ENCODE measurements at regions not wholly inside any gene's neighbourhood (a gene's known extent, or its start where the extent isn't known, plus 50 kb on each side); places are given as distances from the start of the nearest gene placed in this dataset.

DNA sequence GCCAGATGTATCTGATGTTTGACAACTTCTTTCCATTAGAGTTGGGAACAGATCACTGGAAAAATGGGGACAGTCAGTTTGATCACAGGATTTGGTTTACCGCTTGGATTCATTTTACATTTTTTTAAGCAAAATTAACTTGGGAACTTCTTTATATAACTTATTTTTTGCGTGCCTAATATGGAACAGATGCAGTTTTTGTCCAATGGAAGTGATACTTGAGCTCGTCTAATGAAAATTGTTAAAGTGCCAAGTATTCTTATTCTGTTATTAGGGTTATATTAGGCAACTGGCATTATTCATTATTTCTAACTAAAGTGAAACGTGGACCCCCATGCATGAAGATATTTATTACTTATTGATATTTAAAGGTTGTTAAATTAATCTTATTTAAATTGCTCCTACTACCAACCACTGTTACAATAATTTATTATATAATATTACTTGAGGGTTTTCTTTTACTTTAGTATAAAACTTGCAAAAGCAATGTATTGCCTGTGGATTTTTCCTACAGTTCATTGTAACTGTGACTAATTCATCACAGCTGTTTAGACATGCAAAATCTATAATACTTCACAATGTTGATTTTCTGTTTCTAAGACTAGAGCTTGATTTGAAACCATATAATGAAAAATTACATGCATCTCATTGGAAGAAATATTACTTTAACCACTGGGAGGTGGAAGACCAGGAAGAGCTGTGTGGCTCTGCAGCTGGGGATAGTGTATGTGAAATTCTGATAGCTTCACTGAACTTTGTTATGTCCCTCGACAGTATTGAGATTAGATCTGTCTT lies 787.3 kb upstream of the WWC1 start (continued):
- TF ChIP-seq CEBPZ (IDR thresholded peaks at IDR 0.05; ENCODE audit: low read length) (no peak), ZKSCAN5 (CRISPR knock-in tag; IDR thresholded peaks at IDR 0.05) (no peak), MBD4 (IDR thresholded peaks at IDR 0.05; ENCODE audit: borderline replicate concordance, low read length) (no peak), GATAD2A (CRISPR knock-in tag; IDR thresholded peaks at IDR 0.05) (no peak)

- TF ChIP-seq JDP2 (CRISPR knock-in tag; IDR thresholded peaks at IDR 0.05; ENCODE audit: borderline replicate concordance) = no peak
- no peak for TF ChIP-seq ZNF720 (CRISPR knock-in tag; IDR thresholded peaks at IDR 0.05)
- no peak for TF ChIP-seq ZNF605 (CRISPR knock-in tag; IDR thresholded peaks at IDR 0.05)
- no peak for TF ChIP-seq ZNF264 (CRISPR knock-in tag; IDR thresholded peaks at IDR 0.05)
- no peak for TF ChIP-seq XRCC5 (optimal IDR thresholded peaks at IDR 0.05; ENCODE audit: low read length)
- TF ChIP-seq CREM (IDR thresholded peaks at IDR 0.05) = no peak
- no peak for TF ChIP-seq CREM (CRISPR knock-in tag; IDR thresholded peaks at IDR 0.05)
Measured at GRCh38 chr5:167507463-167508233, 783.8 kb upstream of the WWC1 start.

More at GRCh38 chr5:167507463-167508233, 783.8 kb upstream of the WWC1 start:
- no peak overlapping the region for H3K4me2 ChIP-seq (ENCODE audit: low read depth, low read length)
- intact Hi-C loops (cut with micrococcal nuclease; ENCODE audit: unreplicated experiment) = no loop called here
- DNase-seq (ENCODE audit: low spot score) (no peak), ATAC-seq (no peak), FAIRE-seq (no peak)
- H3K4me3 ChIP-seq (replicated peaks in 1 of 3; ENCODE audit: insufficient read depth in 1 of 3, low read depth in 2 of 3, low read length in 3 of 3) = no peak overlapping the region
- BruUV-seq (replicated peaks) = no TSS peak
- in situ Hi-C loops (cut with HindIII; ENCODE audit: extremely low pct_ligation_motif_present, low pct_unique_long_range_greater_than_20kb) = no loop called here
- ChIA-PET POLR2A (no interaction called here), CTCF (ENCODE audit: low intra/inter-chr PET ratio, low total read pairs) (no interaction called here)
- H3K27me3 ChIP-seq (ENCODE audit: control insufficient read depth in 1 of 2, insufficient read depth in 2 of 2, low read length in 2 of 2) = no peaks in the 10 kb centered on the region; a peak in 1 of 5 replicates
- no peak overlapping the region for H2AFZ ChIP-seq (ENCODE audit: low read length)
- no peak overlapping the region for H3K9ac ChIP-seq (ENCODE audit: insufficient read depth, low read depth, low read length)
- 2% methylated on average over 4 of the region's 4 CpGs for WGBS (ENCODE audit: low lambda C conversion rate)
- no peaks in the 10 kb centered on the region for H3K4me1 ChIP-seq (ENCODE audit: insufficient read depth, low read length)
- no peaks in the 10 kb centered on the region for H3K79me2 ChIP-seq (ENCODE audit: insufficient read depth, low read length)
- no peaks in the 10 kb centered on the region for H3K36me3 ChIP-seq (replicated peaks in 1 of 2; ENCODE audit: control insufficient read depth in 1 of 2, insufficient read depth in 2 of 2, low read length in 2 of 2)
- no peak overlapping the region for H3K27ac ChIP-seq (ENCODE audit: extremely low read length, insufficient read depth, low read length)
- H3K9me3 ChIP-seq (ENCODE audit: low read length) = no peaks in the 10 kb centered on the region
- no peaks in the 10 kb centered on the region for H4K20me1 ChIP-seq (ENCODE audit: insufficient read depth, low read length)
